Endodermal cell (in vitro differentiated cells): ENCODE measurements at regions not wholly inside any gene's neighbourhood (a gene's known extent, or its start where the extent isn't known, plus 50 kb on each side); places are given as distances from the start of the nearest gene placed in this dataset.

Experiments
- DNase-seq: peaks from one replicate; pipeline ENCODE4 v3.0.0-alpha.2; 2017
- H3K27ac ChIP-seq: 2 replicates; pipeline ENCODE4 v1.5.1; 2013; ENCODE audit warnings: mild to moderate bottlenecking, low read depth, low read length, moderate library complexity
- H3K27me3 ChIP-seq: 2 replicates; pipeline ENCODE4 v1.6.1; 2013; ENCODE audit warnings: mild to moderate bottlenecking, low read length, moderate library complexity; ENCODE audit not compliant: insufficient read depth, control insufficient read depth, poor library complexity, severe bottlenecking
- H3K36me3 ChIP-seq: 2 replicates; pipeline ENCODE4 v1.7.0; 2013; ENCODE audit warnings: mild to moderate bottlenecking, low read length, moderate library complexity; ENCODE audit not compliant: control insufficient read depth, insufficient read depth
- H3K4me1 ChIP-seq: one replicate; pipeline ENCODE4 v1.7.0; 2013; ENCODE audit warnings: low read length; ENCODE audit not compliant: control insufficient read depth, insufficient read depth
- H3K4me3 ChIP-seq: 2 replicates; pipeline ENCODE4 v1.5.1; 2013; ENCODE audit warnings: mild to moderate bottlenecking, low read length, moderate library complexity
- H3K9ac ChIP-seq: 2 replicates; pipeline ENCODE4 v1.6.1; 2013; ENCODE audit warnings: mild to moderate bottlenecking, low read length, moderate library complexity; ENCODE audit not compliant: poor library complexity, severe bottlenecking; ENCODE audit errors: extremely low read depth
- H3K9me3 ChIP-seq: 2 replicates; pipeline ENCODE4 v1.6.1; 2013; ENCODE audit warnings: mild to moderate bottlenecking, low read length, moderate library complexity; ENCODE audit not compliant: control insufficient read depth
- H3K27ac Mint-ChIP-seq: 2 replicates; pipeline ENCODE4 v1.8.0; 2020; ENCODE audit warnings: mixed read lengths
- H3K27me3 Mint-ChIP-seq: 2 replicates; pipeline ENCODE4 v1.8.0; 2021; ENCODE audit warnings: mild to moderate bottlenecking, mixed read lengths; ENCODE audit not compliant: insufficient read depth
- H3K36me3 Mint-ChIP-seq: 2 replicates; pipeline ENCODE4 v1.8.0; 2020; ENCODE audit warnings: low read depth, mixed read lengths
- H3K4me1 Mint-ChIP-seq: 2 replicates; pipeline ENCODE4 v1.8.0; 2020; ENCODE audit warnings: mixed read lengths
- H3K4me3 Mint-ChIP-seq: 2 replicates; pipeline ENCODE4 v1.8.0; 2020; ENCODE audit warnings: mild to moderate bottlenecking, moderate library complexity, mixed read lengths
- H3K9me3 Mint-ChIP-seq: 2 replicates; pipeline ENCODE4 v1.8.0; 2020; ENCODE audit warnings: mild to moderate bottlenecking, mixed read lengths
- WGBS, 2 experiments: methylation state at CpG; one replicate each; pipeline versions ENCODE4 v1.1.5 to v1.1.7; 2013; ENCODE audit warnings: missing lambda C conversion rate in 2 of 2, mixed read lengths in 1 of 2; ENCODE audit not compliant: insufficient coverage in 1 of 2, insufficient read length in 1 of 2; 5-methylcytosine and 5-hydroxymethylcytosine counted together
- TF ChIP-seq, protein P1 (sequence below): fragments of 200-600 bp; sonication (generic); conservative IDR thresholded peaks from 2 replicates; pipeline ENCODE4 v1.5.0; 2021; ENCODE audit warnings: antibody characterized with exemption, mild to moderate bottlenecking

DNA sequence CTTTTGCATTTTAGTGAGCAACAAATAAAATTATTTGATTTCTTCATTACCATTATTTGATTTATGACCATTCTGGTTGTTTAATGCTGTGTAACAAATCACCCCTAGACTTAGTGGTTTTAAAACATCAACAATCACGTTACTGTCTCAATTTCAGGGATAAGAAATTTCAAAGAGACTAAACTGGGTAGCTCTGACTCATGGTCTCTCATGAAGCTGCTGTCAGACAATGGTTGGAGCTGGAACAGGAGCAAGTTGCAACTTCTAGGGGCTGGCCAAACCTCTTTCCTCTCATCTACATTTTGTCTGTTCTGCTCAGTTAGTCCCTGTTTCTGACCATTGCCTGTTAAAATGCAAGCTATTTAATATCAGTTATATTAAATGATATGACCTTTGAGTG, 517.0 kb downstream of the KCNH5 start:
- H3K9ac ChIP-seq: no peak overlapping the region
- TF ChIP-seq, protein P1, sequence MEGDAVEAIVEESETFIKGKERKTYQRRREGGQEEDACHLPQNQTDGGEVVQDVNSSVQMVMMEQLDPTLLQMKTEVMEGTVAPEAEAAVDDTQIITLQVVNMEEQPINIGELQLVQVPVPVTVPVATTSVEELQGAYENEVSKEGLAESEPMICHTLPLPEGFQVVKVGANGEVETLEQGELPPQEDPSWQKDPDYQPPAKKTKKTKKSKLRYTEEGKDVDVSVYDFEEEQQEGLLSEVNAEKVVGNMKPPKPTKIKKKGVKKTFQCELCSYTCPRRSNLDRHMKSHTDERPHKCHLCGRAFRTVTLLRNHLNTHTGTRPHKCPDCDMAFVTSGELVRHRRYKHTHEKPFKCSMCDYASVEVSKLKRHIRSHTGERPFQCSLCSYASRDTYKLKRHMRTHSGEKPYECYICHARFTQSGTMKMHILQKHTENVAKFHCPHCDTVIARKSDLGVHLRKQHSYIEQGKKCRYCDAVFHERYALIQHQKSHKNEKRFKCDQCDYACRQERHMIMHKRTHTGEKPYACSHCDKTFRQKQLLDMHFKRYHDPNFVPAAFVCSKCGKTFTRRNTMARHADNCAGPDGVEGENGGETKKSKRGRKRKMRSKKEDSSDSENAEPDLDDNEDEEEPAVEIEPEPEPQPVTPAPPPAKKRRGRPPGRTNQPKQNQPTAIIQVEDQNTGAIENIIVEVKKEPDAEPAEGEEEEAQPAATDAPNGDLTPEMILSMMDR: no peak
- H3K4me3 ChIP-seq: no peak overlapping the region
- no peaks in the 10 kb centered on the region for H3K36me3 ChIP-seq
- Mint-ChIP-seq H3K27ac (no peak overlapping the region), H3K4me1 (no peaks in the 10 kb centered on the region), H3K36me3 (no peaks in the 10 kb centered on the region), H3K4me3 (no peak overlapping the region), H3K27me3 (no peaks in the 10 kb centered on the region), H3K9me3 (peaks cover 25% of the 10 kb centered on the region)
- H3K4me1 ChIP-seq: no peaks in the 10 kb centered on the region
- DNase-seq: no peak
- no peak overlapping the region for H3K27ac ChIP-seq
- 77 to 90% methylated on average over 1 of the region's 1 CpG for WGBS, 2 experiments
- H3K9me3 ChIP-seq: no peaks in the 10 kb centered on the region
- no peaks in the 10 kb centered on the region for H3K27me3 ChIP-seq

DNA sequence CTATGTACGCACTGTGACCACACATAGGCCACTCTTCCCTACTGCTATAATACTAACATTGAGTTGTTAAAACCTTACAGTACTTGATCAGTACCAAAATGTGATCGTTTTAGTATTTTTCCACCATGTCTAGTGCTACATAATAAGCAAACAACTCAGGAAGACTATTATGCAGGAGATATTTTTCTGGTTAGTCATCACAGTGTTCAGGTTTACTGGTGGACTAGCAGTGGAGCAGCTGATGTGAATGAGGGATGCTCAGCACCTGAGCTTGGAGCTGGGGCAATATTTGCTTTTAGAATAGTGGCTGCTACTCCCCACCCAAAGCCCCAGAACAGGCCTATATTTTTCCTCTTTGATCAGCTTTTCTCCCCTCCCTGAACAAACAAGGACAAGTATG, 513.1 kb downstream of the KCNH5 start:
- Mint-ChIP-seq H3K4me3 (no peak overlapping the region), H3K27ac (no peak overlapping the region), H3K27me3 (no peaks in the 10 kb centered on the region), H3K4me1 (no peaks in the 10 kb centered on the region), H3K36me3 (no peaks in the 10 kb centered on the region), H3K9me3 (peaks cover 3% of the 10 kb centered on the region)
- Histone ChIP-seq H3K27ac (no peak overlapping the region), H3K4me3 (no peak overlapping the region), H3K36me3 (no peaks in the 10 kb centered on the region), H3K4me1 (no peaks in the 10 kb centered on the region), H3K9ac (no peak overlapping the region), H3K9me3 (no peaks in the 10 kb centered on the region), H3K27me3 (no peaks in the 10 kb centered on the region)
- TF ChIP-seq, protein P1: no peak
- DNase-seq: no peak
- 95 to 100% methylated on average over 1 to 2 of the region's 2 CpGs for WGBS, 2 experiments

DNA sequence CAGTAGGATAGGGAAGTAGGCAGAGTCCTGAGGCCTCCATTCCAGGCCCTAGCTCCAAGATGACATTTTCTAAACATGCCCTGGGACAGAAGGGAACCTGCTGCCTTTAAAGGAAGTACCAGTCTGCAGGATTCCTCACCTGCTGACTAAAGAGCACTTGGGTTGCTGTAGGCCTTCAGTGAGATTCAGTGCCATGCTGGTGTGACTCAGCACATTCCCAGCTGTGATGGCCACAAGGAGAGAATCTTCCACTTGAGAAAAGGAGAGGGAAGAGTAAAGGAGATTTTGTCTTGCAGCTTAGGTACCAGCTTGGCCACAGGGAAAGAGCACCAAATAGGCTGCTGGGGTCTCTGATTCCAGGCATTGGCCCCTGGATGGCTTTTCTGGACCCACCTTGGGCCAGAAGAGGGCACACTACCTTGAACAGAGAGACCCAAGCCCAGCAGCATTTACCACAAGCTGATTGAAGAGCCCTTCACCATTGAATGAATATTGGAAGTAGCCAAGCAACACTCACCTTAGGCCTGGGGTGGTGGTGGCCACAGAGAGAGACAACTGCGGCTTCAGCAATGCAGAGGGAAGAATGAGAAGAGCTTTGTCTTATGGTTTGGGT, 498.3 kb downstream of the KCNH5 start:
- Mint-ChIP-seq H3K4me3 (no peak overlapping the region), H3K27me3 (no peaks in the 10 kb centered on the region), H3K9me3 (peaks cover 34% of the 10 kb centered on the region), H3K36me3 (peaks cover 6% of the 10 kb centered on the region), H3K27ac (no peak overlapping the region), H3K4me1 (no peaks in the 10 kb centered on the region)
- no peaks in the 10 kb centered on the region for H3K27me3 ChIP-seq
- no peak overlapping the region for H3K27ac ChIP-seq
- DNase-seq: peak; percentile 72
- TF ChIP-seq, protein P1: peak; percentile 53
- H3K9me3 ChIP-seq: peaks cover 25% of the 10 kb centered on the region
- H3K36me3 ChIP-seq: no peaks in the 10 kb centered on the region
- H3K9ac ChIP-seq: no peak overlapping the region
- no peaks in the 10 kb centered on the region for H3K4me1 ChIP-seq
- WGBS, 2 experiments: 97% methylated on average over 1 of the region's 1 CpG; no CpG with 5 or more reads in 1 of the 2 experiments
- H3K4me3 ChIP-seq: peak overlapping the region; percentile 20
